ENCODE measurements at regions not wholly inside any gene's neighbourhood (a gene's known extent, or its start where the extent isn't known, plus 50 kb on each side); places are given as distances from the start of the nearest gene placed in this dataset.

- Histone ChIP-seq H3K27ac (ENCODE audit: low read depth, low read length) (no peak overlapping the region), H3K4me1 (ENCODE audit: control insufficient read depth in 2 of 2, insufficient read depth in 2 of 2, low read length in 2 of 2) (no peaks in the 10 kb centered on the region), H3K36me3 (ENCODE audit: control insufficient read depth in 2 of 3, insufficient read depth in 3 of 3, low read length in 3 of 3) (no peaks in the 10 kb centered on the region), H3K9me3 (ENCODE audit: control insufficient read depth in 2 of 3, low read length in 3 of 3) (no peaks in the 10 kb centered on the region), H3K27me3 (ENCODE audit: control insufficient read depth in 2 of 2, insufficient read depth in 2 of 2, low read length in 2 of 2) (no peaks in the 10 kb centered on the region), H3K4me3 (ENCODE audit: low read length) (no peak overlapping the region)
- H3K4me1 Mint-ChIP-seq = no peaks in the 10 kb centered on the region
- DNase-seq (no peak), ATAC-seq (no peak)
- H3K27ac Mint-ChIP-seq = no peak overlapping the region
- H3K9me3 Mint-ChIP-seq = peaks cover 0 to 35% (median 17%) of the 10 kb centered on the region in 11 donors
- ChIA-PET CTCF (interaction anchor here (0.7 kb wide), 1 partner anchor 238 kb away, joined by 3 read pairs; no protein-coding TSS in a partner anchor), POLR2A (no interaction called here)
- intact Hi-C loops (cut with micrococcal nuclease) = no loop called here
- H3K4me3 Mint-ChIP-seq = no peak overlapping the region
- H3K36me3 Mint-ChIP-seq = peaks cover 0 to 3% (median 0%) of the 10 kb centered on the region in 5 donors
- no peaks in the 10 kb centered on the region for H3K27me3 Mint-ChIP-seq
Observed at GRCh38 chr21:19547951-19548840, 1144.6 kb upstream of the TMPRSS15 start.

GRCh38 chr21:19553919-19554615 is 1150.5 kb upstream of the TMPRSS15 start:
- no peaks in the 10 kb centered on the region for H3K4me1 Mint-ChIP-seq
- Histone ChIP-seq H3K27me3 (ENCODE audit: control insufficient read depth in 2 of 2, insufficient read depth in 2 of 2, low read length in 2 of 2) (no peaks in the 10 kb centered on the region), H3K36me3 (ENCODE audit: control insufficient read depth in 2 of 3, insufficient read depth in 3 of 3, low read length in 3 of 3) (no peaks in the 10 kb centered on the region), H3K9me3 (ENCODE audit: control insufficient read depth in 2 of 3, low read length in 3 of 3) (no peaks in the 10 kb centered on the region), H3K4me1 (ENCODE audit: control insufficient read depth in 2 of 2, insufficient read depth in 2 of 2, low read length in 2 of 2) (no peaks in the 10 kb centered on the region), H3K27ac (ENCODE audit: low read depth, low read length) (no peak overlapping the region), H3K4me3 (ENCODE audit: low read length) (no peak overlapping the region)
- no peaks in the 10 kb centered on the region for H3K36me3 Mint-ChIP-seq
- H3K4me3 Mint-ChIP-seq = no peak overlapping the region
- H3K9me3 Mint-ChIP-seq = peaks cover 0 to 22% (median 6%) of the 10 kb centered on the region in 11 donors
- intact Hi-C loops (cut with micrococcal nuclease) = no loop called here
- H3K27ac Mint-ChIP-seq = no peak overlapping the region
- no peaks in the 10 kb centered on the region for H3K27me3 Mint-ChIP-seq
- ATAC-seq = no peak
- ChIA-PET CTCF (no interaction called here), POLR2A (no interaction called here)
- DNase-seq = no peak

- no peak overlapping the region for H3K27ac Mint-ChIP-seq
- no peak for DNase-seq
- H3K4me3 ChIP-seq (ENCODE audit: low read length) = no peak overlapping the region
- H3K9me3 ChIP-seq (ENCODE audit: control insufficient read depth in 2 of 3, low read length in 3 of 3) = no peaks in the 10 kb centered on the region
- ATAC-seq = no peak
- H3K36me3 Mint-ChIP-seq = no peaks in the 10 kb centered on the region
- ChIA-PET CTCF (no interaction called here), POLR2A (no interaction called here)
- intact Hi-C loops (cut with micrococcal nuclease) = no loop called here
- H3K36me3 ChIP-seq (ENCODE audit: control insufficient read depth in 2 of 3, insufficient read depth in 3 of 3, low read length in 3 of 3) = no peaks in the 10 kb centered on the region
- H3K9me3 Mint-ChIP-seq = peaks cover 0 to 30% (median 5%) of the 10 kb centered on the region in 11 donors
- H3K4me1 Mint-ChIP-seq = no peaks in the 10 kb centered on the region
- H3K4me3 Mint-ChIP-seq = no peak overlapping the region
- no peaks in the 10 kb centered on the region for H3K27me3 Mint-ChIP-seq
- no peaks in the 10 kb centered on the region for H3K4me1 ChIP-seq (ENCODE audit: control insufficient read depth in 2 of 2, insufficient read depth in 2 of 2, low read length in 2 of 2)
- H3K27me3 ChIP-seq (ENCODE audit: control insufficient read depth in 2 of 2, insufficient read depth in 2 of 2, low read length in 2 of 2) = no peaks in the 10 kb centered on the region
- no peak overlapping the region for H3K27ac ChIP-seq (ENCODE audit: low read depth, low read length)
Observed at GRCh38 chr21:19557046-19557445, 1153.5 kb upstream of the TMPRSS15 start.

- ATAC-seq (no peak), DNase-seq (no peak)
- Mint-ChIP-seq H3K27ac (no peak overlapping the region), H3K4me1 (no peaks in the 10 kb centered on the region), H3K36me3 (no peaks in the 10 kb centered on the region), H3K27me3 (no peaks in the 10 kb centered on the region), H3K9me3 (peaks cover 0 to 28% (median 6%) of the 10 kb centered on the region in 11 donors), H3K4me3 (no peak overlapping the region)
- intact Hi-C loops (cut with micrococcal nuclease) = no loop called here
- Histone ChIP-seq H3K36me3 (ENCODE audit: control insufficient read depth in 2 of 3, insufficient read depth in 3 of 3, low read length in 3 of 3) (no peaks in the 10 kb centered on the region), H3K27ac (ENCODE audit: low read depth, low read length) (no peak overlapping the region), H3K9me3 (ENCODE audit: control insufficient read depth in 2 of 3, low read length in 3 of 3) (no peaks in the 10 kb centered on the region), H3K4me3 (ENCODE audit: low read length) (no peak overlapping the region), H3K4me1 (ENCODE audit: control insufficient read depth in 2 of 2, insufficient read depth in 2 of 2, low read length in 2 of 2) (no peaks in the 10 kb centered on the region), H3K27me3 (ENCODE audit: control insufficient read depth in 2 of 2, insufficient read depth in 2 of 2, low read length in 2 of 2) (no peaks in the 10 kb centered on the region)
- POLR2A ChIA-PET = no interaction called here
- CTCF ChIA-PET = no interaction called here
Observed at GRCh38 chr21:19557488-19557887, 1153.9 kb upstream of the TMPRSS15 start.

- Mint-ChIP-seq H3K9me3 (peaks cover 0 to 15% (median 6%) of the 10 kb centered on the region in 11 donors), H3K4me3 (no peak overlapping the region), H3K4me1 (no peaks in the 10 kb centered on the region), H3K36me3 (no peaks in the 10 kb centered on the region), H3K27me3 (no peaks in the 10 kb centered on the region), H3K27ac (no peak overlapping the region)
- DNase-seq (no peak), ATAC-seq (no peak)
- intact Hi-C loops (cut with micrococcal nuclease) = no loop called here
- no peaks in the 10 kb centered on the region for H3K9me3 ChIP-seq (ENCODE audit: control insufficient read depth in 2 of 3, low read length in 3 of 3)
- POLR2A ChIA-PET = no interaction called here
- CTCF ChIA-PET = no interaction called here
- no peak overlapping the region for H3K27ac ChIP-seq (ENCODE audit: low read depth, low read length)
- H3K27me3 ChIP-seq (ENCODE audit: control insufficient read depth in 2 of 2, insufficient read depth in 2 of 2, low read length in 2 of 2) = no peaks in the 10 kb centered on the region
- no peak overlapping the region for H3K4me3 ChIP-seq (ENCODE audit: low read length)
- H3K36me3 ChIP-seq (ENCODE audit: control insufficient read depth in 2 of 3, insufficient read depth in 3 of 3, low read length in 3 of 3) = no peaks in the 10 kb centered on the region
- H3K4me1 ChIP-seq (ENCODE audit: control insufficient read depth in 2 of 2, insufficient read depth in 2 of 2, low read length in 2 of 2) = no peaks in the 10 kb centered on the region
Observed at GRCh38 chr21:19565587-19565986, 1162.0 kb upstream of the TMPRSS15 start.

- CTCF ChIA-PET = no interaction called here
- DNase-seq (no peak), ATAC-seq (no peak)
- Histone ChIP-seq H3K9me3 (ENCODE audit: control insufficient read depth in 2 of 3, low read length in 3 of 3) (no peaks in the 10 kb centered on the region), H3K27me3 (ENCODE audit: control insufficient read depth in 2 of 2, insufficient read depth in 2 of 2, low read length in 2 of 2) (no peaks in the 10 kb centered on the region), H3K4me3 (ENCODE audit: low read length) (no peak overlapping the region), H3K27ac (ENCODE audit: low read depth, low read length) (no peak overlapping the region), H3K36me3 (ENCODE audit: control insufficient read depth in 2 of 3, insufficient read depth in 3 of 3, low read length in 3 of 3) (no peaks in the 10 kb centered on the region), H3K4me1 (ENCODE audit: control insufficient read depth in 2 of 2, insufficient read depth in 2 of 2, low read length in 2 of 2) (no peaks in the 10 kb centered on the region)
- intact Hi-C loops (cut with micrococcal nuclease) = no loop called here
- no peaks in the 10 kb centered on the region for H3K4me1 Mint-ChIP-seq
- no peak overlapping the region for H3K4me3 Mint-ChIP-seq
- POLR2A ChIA-PET = no interaction called here
- peaks cover 0 to 15% (median 4%) of the 10 kb centered on the region in 11 donors for H3K9me3 Mint-ChIP-seq
- no peaks in the 10 kb centered on the region for H3K27me3 Mint-ChIP-seq
- no peaks in the 10 kb centered on the region for H3K36me3 Mint-ChIP-seq
- H3K27ac Mint-ChIP-seq = no peak overlapping the region
Observed at GRCh38 chr21:19566975-19567374, 1163.4 kb upstream of the TMPRSS15 start.

GRCh38 chr21:19577381-19577780 is 1173.8 kb upstream of the TMPRSS15 start:
- POLR2A ChIA-PET = no interaction called here
- Mint-ChIP-seq H3K27ac (no peak overlapping the region), H3K4me1 (no peaks in the 10 kb centered on the region), H3K4me3 (no peak overlapping the region), H3K36me3 (no peaks in the 10 kb centered on the region), H3K9me3 (peaks cover 0 to 23% (median under 1%) of the 10 kb centered on the region in 11 donors), H3K27me3 (no peaks in the 10 kb centered on the region)
- Histone ChIP-seq H3K4me1 (ENCODE audit: control insufficient read depth in 2 of 2, insufficient read depth in 2 of 2, low read length in 2 of 2) (no peaks in the 10 kb centered on the region), H3K27ac (ENCODE audit: low read depth, low read length) (no peak overlapping the region), H3K4me3 (ENCODE audit: low read length) (no peak overlapping the region), H3K27me3 (ENCODE audit: control insufficient read depth in 2 of 2, insufficient read depth in 2 of 2, low read length in 2 of 2) (no peaks in the 10 kb centered on the region), H3K36me3 (ENCODE audit: control insufficient read depth in 2 of 3, insufficient read depth in 3 of 3, low read length in 3 of 3) (no peaks in the 10 kb centered on the region), H3K9me3 (ENCODE audit: control insufficient read depth in 2 of 3, low read length in 3 of 3) (no peaks in the 10 kb centered on the region)
- ATAC-seq (no peak), DNase-seq (no peak)
- intact Hi-C loops (cut with micrococcal nuclease) = no loop called here
- CTCF ChIA-PET = no interaction called here
